IMR-90 (cell line): ENCODE measurements at regions not wholly inside any gene's neighbourhood (a gene's known extent, or its start where the extent isn't known, plus 50 kb on each side); places are given as distances from the start of the nearest gene placed in this dataset.

Experiments used
- ATAC-seq: fragments of 200-7000 bp; cut with Tn5 transposase; 2 replicates; pipeline ENCODE4 v1.9.1; 2020; ENCODE audit warnings: low read depth, mild to moderate bottlenecking, moderate library complexity
- BruUV-seq: library from RNA; stranded (reverse); fragments of 400-500 nt; replicated peaks from 2 replicates; lab custom pipeline; 2021; lab: Mats Ljungman, UMichigan
- CTCF ChIA-PET: fragments of 300-600 bp; formaldehyde crosslinking; extraction: SDS; loops from one replicate; lab custom pipeline; 2021; ENCODE audit warnings: antibody characterized with exemption; lab: Yijun Ruan, JAX
- POLR2A ChIA-PET: fragments of 300-600 bp; sonication (Branson Sonifier 250); formaldehyde crosslinking; loops from one replicate; lab custom pipeline; 2022; ENCODE audit warnings: antibody characterized with exemption; ENCODE audit not compliant: unreplicated experiment; lab: Charles Lee
- DNase-seq: peaks from one replicate; pipeline ENCODE4 v3.0.0; 2013
- H2AFZ ChIP-seq: replicated peaks from 2 replicates; pipeline ENCODE3; 2013; ENCODE audit warnings: low read length, mild to moderate bottlenecking; ENCODE audit not compliant: poor library complexity
- H2AK5ac ChIP-seq: 2 replicates; pipeline ENCODE4 v1.6.1; 2013; ENCODE audit warnings: low read depth, low read length, inconsistent platforms
- H2AK9ac ChIP-seq: replicated peaks from 2 replicates; pipeline ENCODE3; 2013; ENCODE audit warnings: mild to moderate bottlenecking, low read depth, low read length, moderate library complexity; ENCODE audit not compliant: poor library complexity
- H2BK120ac ChIP-seq: 2 replicates; pipeline ENCODE4 v1.6.1; 2013; ENCODE audit warnings: low read depth, low read length, inconsistent platforms
- H2BK15ac ChIP-seq: 3 replicates; pipeline ENCODE4 v1.6.1; 2013; ENCODE audit warnings: low read depth, low read length, inconsistent platforms
- H2BK20ac ChIP-seq: 2 replicates; pipeline ENCODE4 v1.6.1; 2013; ENCODE audit warnings: low read depth, mild to moderate bottlenecking, inconsistent platforms, low read length, moderate library complexity
- H2BK5ac ChIP-seq: 2 replicates; pipeline ENCODE4 v1.6.1; 2013; ENCODE audit warnings: mild to moderate bottlenecking, low read depth, low read length, inconsistent platforms; ENCODE audit not compliant: poor library complexity, severe bottlenecking
- H3K14ac ChIP-seq: replicated peaks from 2 replicates; pipeline ENCODE4 v1.6.1; 2013; ENCODE audit warnings: low read depth, low read length, inconsistent platforms
- H3K18ac ChIP-seq: 2 replicates; pipeline ENCODE4 v1.6.1; 2013; ENCODE audit warnings: low read depth, low read length, control low read depth
- H3K23ac ChIP-seq: 2 replicates; pipeline ENCODE4 v1.6.1; 2013; ENCODE audit warnings: low read depth, low read length, inconsistent platforms
- H3K27ac ChIP-seq: 2 replicates; pipeline ENCODE4 v1.5.1; 2013; ENCODE audit warnings: mild to moderate bottlenecking, control low read depth, low read length; ENCODE audit not compliant: insufficient read depth
- H3K27me3 ChIP-seq: 2 replicates; pipeline ENCODE4 v1.6.1; 2013; ENCODE audit warnings: low read length; ENCODE audit not compliant: control insufficient read depth, insufficient read depth
- H3K36me3 ChIP-seq: 2 replicates; pipeline ENCODE4 v1.6.1; 2013; ENCODE audit warnings: low read length, mixed read lengths; ENCODE audit not compliant: control insufficient read depth, insufficient read depth
- H3K4ac ChIP-seq: 2 replicates; pipeline ENCODE4 v1.6.1; 2013; ENCODE audit warnings: low read depth, low read length, inconsistent platforms
- H3K4me1 ChIP-seq: 2 replicates; pipeline ENCODE4 v1.6.1; 2013; ENCODE audit warnings: low read length, mixed read lengths; ENCODE audit not compliant: control insufficient read depth, insufficient read depth
- H3K4me2 ChIP-seq: 2 replicates; pipeline ENCODE4 v1.6.1; 2013; ENCODE audit warnings: low read depth, mild to moderate bottlenecking, control low read depth, low read length, moderate library complexity
- H3K4me3 ChIP-seq: 2 replicates; pipeline ENCODE4 v1.5.1; 2013; ENCODE audit warnings: low read depth, mild to moderate bottlenecking, control low read depth, low read length, moderate library complexity; ENCODE audit not compliant: insufficient read depth
- H3K56ac ChIP-seq: 2 replicates; pipeline ENCODE4 v1.6.1; 2013; ENCODE audit warnings: low read length, inconsistent platforms; ENCODE audit not compliant: insufficient read depth; ENCODE audit errors: extremely low read depth
- H3K79me1 ChIP-seq, 2 experiments: 2 replicates each; pipeline ENCODE4 v1.6.1; 2013; ENCODE audit warnings: low read length in 2 of 2, inconsistent platforms in 1 of 2, low read depth in 1 of 2
- H3K9ac ChIP-seq: 2 replicates; pipeline ENCODE4 v1.6.1; 2013; ENCODE audit warnings: low read depth, low read length, control low read depth
- H3K9me1 ChIP-seq: 2 replicates; pipeline ENCODE4 v1.6.1; 2013; ENCODE audit warnings: low read length, inconsistent platforms; ENCODE audit not compliant: insufficient read depth
- H3K9me3 ChIP-seq: 2 replicates; pipeline ENCODE4 v1.6.1; 2013; ENCODE audit warnings: low read length; ENCODE audit not compliant: control insufficient read depth, insufficient read depth
- H4K20me1 ChIP-seq: 2 replicates; pipeline ENCODE4 v1.6.1; 2013; ENCODE audit warnings: low read length, inconsistent platforms; ENCODE audit not compliant: insufficient read depth
- H4K5ac ChIP-seq: 2 replicates; pipeline ENCODE4 v1.6.1; 2013; ENCODE audit warnings: mild to moderate bottlenecking, low read depth, low read length, control low read depth
- H4K8ac ChIP-seq, 2 experiments: 2 replicates each; pipeline ENCODE4 v1.6.1; 2013; ENCODE audit warnings: low read depth in 2 of 2, low read length in 2 of 2, control low read depth in 1 of 2, inconsistent platforms in 1 of 2
- H4K91ac ChIP-seq: 2 replicates; pipeline ENCODE4 v1.6.1; 2013; ENCODE audit warnings: low read depth, low read length, inconsistent platforms; ENCODE audit not compliant: insufficient read depth
- BHLHE40 ChIP-seq: fragments of 150-350 bp; IDR thresholded peaks from 2 replicates; pipeline ENCODE4 v1.6.1; 2016; ENCODE audit warnings: mild to moderate bottlenecking, low read depth, low read length
- CHD1 ChIP-seq: IDR thresholded peaks from 2 replicates; pipeline ENCODE4 v1.6.1; 2012; ENCODE audit warnings: low read depth, low read length, improper control_type of control experiment
- MXI1 ChIP-seq: IDR thresholded peaks from 2 replicates; pipeline ENCODE4 v1.6.1; 2012; ENCODE audit warnings: low read depth, mild to moderate bottlenecking, low read length, moderate library complexity, borderline replicate concordance
- RAD21 ChIP-seq: IDR thresholded peaks from 2 replicates; pipeline ENCODE4 v1.6.1; 2012; ENCODE audit warnings: low read length, improper control_type of control experiment
- WGBS, 2 experiments: methylation state at CpG; one replicate each; pipeline versions ENCODE4 v1.1.5 to v1.1.7; 2013; ENCODE audit warnings: missing lambda C conversion rate in 2 of 2; ENCODE audit not compliant: insufficient read length in 1 of 2; ENCODE audit errors: extremely low coverage in 2 of 2; 5-methylcytosine and 5-hydroxymethylcytosine counted together
- dilution Hi-C: fragments of 300-500 bp; cut with HindIII; formaldehyde crosslinking; loops from one replicate; pipeline ENCODE4 v1.14.3; 2018; ENCODE audit warnings: low sequenced_read_pairs; ENCODE audit not compliant: unreplicated experiment
- in situ Hi-C: fragments of 300-500 bp; cut with MboI; formaldehyde crosslinking; loops from 3 replicates; pipeline ENCODE4 v1.14.3; 2019; ENCODE audit warnings: low sequenced_read_pairs, inconsistent platforms, mixed read lengths
- intact Hi-C: fragments of 100-400 bp; cut with micrococcal nuclease; formaldehyde crosslinking; loops from 2 replicates; pipeline ENCODE4 v1.10.0; 2022

DNA sequence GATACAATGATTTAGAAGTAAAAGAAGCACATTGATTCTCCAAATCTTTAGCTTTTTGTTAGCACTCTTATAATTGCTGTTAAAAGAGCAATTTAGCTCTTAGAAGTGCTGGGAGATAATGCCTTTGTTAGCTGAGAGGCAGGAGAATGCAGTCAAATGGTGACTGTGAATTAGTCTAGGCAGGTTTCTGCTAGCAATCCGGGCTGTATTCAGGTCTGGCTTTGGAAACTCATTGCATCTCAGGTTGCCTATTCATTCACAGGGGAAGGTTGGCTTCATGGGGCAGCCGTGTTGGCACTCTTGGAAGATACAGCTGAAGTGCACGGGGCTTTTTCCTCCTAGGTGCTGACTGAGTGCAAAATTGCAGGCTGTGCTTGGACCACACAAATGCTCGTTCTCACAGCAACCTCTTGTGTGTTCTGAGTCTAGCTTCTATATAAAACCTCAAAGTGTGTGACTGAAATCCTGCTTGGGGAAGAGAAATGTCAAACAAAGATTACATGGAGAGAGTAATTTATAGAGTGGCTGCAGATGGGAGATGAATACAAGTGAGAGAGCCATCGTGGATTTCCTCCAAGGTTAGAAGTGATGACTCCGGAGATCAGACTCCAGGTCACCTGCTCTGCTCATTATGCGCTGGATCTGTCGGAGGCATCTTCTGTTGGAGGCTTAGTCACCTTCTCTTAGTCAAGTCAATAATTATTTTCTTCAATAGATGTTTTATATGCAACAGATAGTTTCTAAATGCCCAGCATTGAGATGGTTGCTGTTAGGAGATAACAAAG, 167.8 kb downstream of the PMAIP1 start:
- Histone ChIP-seq H3K9me1 (no peaks in the 10 kb centered on the region; the same call in 1 of the 2 replicates), H2BK5ac (no peak overlapping the region), H4K5ac (no peak overlapping the region), H3K79me1 (no peaks in the 10 kb centered on the region), H3K14ac (no peak overlapping the region), H3K9ac (no peak overlapping the region), H3K4me3 (no peak overlapping the region), H3K27me3 (0 out of 2 replicates have a peak, but pooled peaks cover 1% of the 10 kb centered on the region), H2AK5ac (no peak overlapping the region), H3K18ac (no peak overlapping the region), H2BK20ac (no peak overlapping the region), H2AFZ (peak overlapping the region; percentile 48), H3K9me3 (no peaks in the 10 kb centered on the region), H3K36me3 (no peaks in the 10 kb centered on the region), H3K4me1 (peaks cover 1% of the 10 kb centered on the region; the same call in 1 of the 2 replicates), H4K91ac (no peak overlapping the region), H2BK15ac (no peak overlapping the region), H3K27ac (no peak overlapping the region), H4K20me1 (no peaks in the 10 kb centered on the region), H3K4ac (no peak overlapping the region), H3K23ac (no peak overlapping the region), H3K4me2 (no peak overlapping the region), H2AK9ac (no peak overlapping the region), H4K8ac (no peak overlapping the region), H3K56ac (no peak overlapping the region), H2BK120ac (no peak overlapping the region)
- TF ChIP-seq RAD21 (no peak), BHLHE40 (no peak), CHD1 (no peak), MXI1 (no peak)
- ATAC-seq: no peak; the same call in 1 of the 2 replicates
- no peak for DNase-seq
- in situ Hi-C loops (no loop called here), dilution Hi-C loops (no loop called here), intact Hi-C loops (loop anchor here (10.0 kb wide), 1 partner anchor 53 kb away; no protein-coding TSS in a partner anchor)
- ChIA-PET CTCF (interaction anchor here (0.7 to 0.9 kb wide), 2 partner anchors 16 to 74 kb away, joined by 3 read pairs; no protein-coding TSS in a partner anchor), POLR2A (no interaction called here)
- BruUV-seq: no TSS peak
- WGBS, 2 experiments: 0% methylated on average over 1 of the region's 8 CpGs; no CpG with 5 or more reads in 1 of the 2 experiments
